Activated CD8-positive, alpha-beta memory T cell treated with anti-CD3 and anti-CD28 coated beads for 36 hours (primary cell): ENCODE measurements at regions not wholly inside any gene's neighbourhood (a gene's known extent, or its start where the extent isn't known, plus 50 kb on each side); places are given as distances from the start of the nearest gene placed in this dataset.

ENCODE experiments used
- CTCF ChIA-PET: fragments of 350-600 bp; sonication (Branson Sonifier 250); formaldehyde crosslinking; loops from one replicate; lab custom pipeline; 2021; ENCODE audit warnings: antibody characterized with exemption; lab: Charles Lee
- POLR2A ChIA-PET: fragments of 350-600 bp; sonication (Branson Sonifier 250); formaldehyde crosslinking; loops from one replicate; lab custom pipeline; 2021; ENCODE audit warnings: antibody characterized with exemption; lab: Charles Lee

DNA sequence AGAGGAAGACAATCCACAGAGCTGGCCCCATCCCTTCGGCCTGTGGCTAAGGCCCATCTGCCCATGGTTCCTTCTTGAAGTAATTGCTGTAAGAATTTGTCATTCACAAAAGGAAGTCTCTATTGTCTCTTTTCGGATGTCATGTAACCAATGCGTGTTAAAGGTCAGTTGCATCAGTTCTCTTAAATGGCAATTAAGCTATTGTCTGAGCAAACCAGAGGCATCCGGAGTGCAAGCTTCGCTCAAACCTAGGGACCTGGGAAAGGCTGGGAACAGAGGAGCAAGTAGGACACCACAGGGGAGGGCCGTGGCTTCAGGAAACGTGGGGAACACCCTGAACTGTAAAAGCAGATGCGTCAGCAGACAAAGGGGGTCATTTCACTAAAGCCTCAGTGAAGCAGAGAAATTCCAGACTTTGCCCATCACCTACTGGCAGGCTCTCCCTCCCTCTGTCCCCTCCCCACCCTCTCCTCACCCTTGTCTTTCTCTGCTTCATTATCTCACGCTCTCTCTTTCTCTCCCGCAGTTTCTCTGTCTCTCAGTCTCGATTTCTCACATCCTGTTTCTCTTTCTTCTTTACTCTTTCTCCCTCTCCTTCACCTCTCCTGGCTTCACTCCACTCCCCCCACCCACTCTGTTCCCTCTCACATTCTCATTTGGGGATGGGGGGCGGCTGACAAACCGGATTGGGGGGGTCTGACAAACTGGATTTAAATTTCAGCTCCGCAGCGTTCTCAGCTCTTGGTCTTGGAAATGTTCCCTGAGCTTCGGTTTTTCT is 204.6 kb upstream of the TNP1 start:
- ChIA-PET POLR2A (no interaction called here), CTCF (interaction anchor here (0.6 kb wide), 1 partner anchor 1291 kb away, joined by 6 read pairs; no protein-coding TSS in a partner anchor)

GRCh38 chr2:217063238-217063755 is 203.4 kb upstream of the TNP1 start:
- ChIA-PET POLR2A (no interaction called here), CTCF (no interaction called here)

DNA sequence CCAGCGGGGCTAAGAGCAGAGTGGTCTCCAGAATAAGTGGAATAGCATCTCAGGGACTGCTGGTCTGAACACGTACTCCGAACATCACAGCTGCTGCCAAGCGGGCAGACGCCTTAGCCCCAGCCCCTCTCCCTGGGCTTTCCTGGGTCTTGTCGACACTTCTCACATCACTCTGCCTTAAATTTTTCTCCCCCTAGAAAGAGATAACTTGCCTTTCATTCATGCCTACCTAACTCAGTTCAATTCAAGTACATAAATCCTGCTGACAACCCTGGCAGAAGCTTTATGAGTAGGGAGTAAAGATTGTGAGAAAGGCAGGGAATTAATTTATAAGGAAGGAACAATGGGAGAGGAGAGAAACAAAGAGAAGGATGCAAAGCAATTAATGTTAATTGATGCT is 202.9 kb upstream of the TNP1 start:
- POLR2A ChIA-PET: no interaction called here
- CTCF ChIA-PET: no interaction called here

- ChIA-PET CTCF (no interaction called here), POLR2A (no interaction called here)
These were observed 202.1 kb upstream of the TNP1 start for GRCh38 chr2:217061916-217062505.

DNA sequence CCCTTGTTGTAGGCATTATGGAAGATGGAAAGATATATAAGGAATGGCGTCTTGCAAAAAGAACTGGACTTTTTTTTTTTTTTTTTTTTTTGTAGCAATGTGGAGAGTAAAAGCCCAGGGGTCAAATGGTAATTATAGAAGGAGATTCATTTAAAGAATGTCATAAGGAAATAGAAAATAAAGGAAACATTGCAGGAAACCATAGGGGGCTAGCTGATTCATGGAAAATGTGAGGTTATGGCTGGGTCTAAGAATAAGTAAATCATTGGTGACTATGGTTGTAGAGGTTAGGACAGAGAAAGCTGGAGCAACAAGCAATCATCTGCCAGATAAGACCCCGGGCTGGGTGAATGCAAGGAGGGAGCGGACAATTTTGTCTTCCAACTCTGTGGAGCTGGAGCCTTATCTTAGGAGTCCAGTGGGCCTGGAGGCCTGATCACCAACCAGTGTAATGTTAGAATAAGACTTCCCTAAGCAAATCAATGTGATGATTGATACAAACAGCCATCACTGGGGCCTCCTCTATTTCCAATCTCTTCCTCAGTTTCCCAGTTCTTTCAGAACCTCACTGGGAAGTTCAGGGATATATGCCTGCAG is 201.2 kb upstream of the TNP1 start:
- CTCF ChIA-PET: no interaction called here
- POLR2A ChIA-PET: no interaction called here

DNA sequence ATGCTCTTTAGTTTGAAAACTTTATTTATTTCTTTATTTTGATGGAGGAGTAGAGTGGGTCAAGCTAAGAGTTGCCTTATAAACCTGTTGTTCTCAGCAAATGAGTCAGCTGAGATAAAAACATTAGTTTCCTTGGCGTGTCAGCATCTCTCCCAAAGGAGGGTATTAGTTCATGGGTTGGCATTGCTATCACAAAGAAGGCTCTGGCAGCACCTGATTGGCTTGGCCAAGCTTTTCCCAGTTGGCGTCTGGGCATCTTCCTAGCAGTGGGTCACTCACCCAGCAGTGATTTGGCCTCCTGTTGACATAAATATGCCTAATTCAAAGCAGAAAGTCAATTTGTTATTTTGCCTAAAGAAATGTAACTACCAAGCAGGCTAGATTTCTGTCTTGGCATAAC is 200.7 kb upstream of the TNP1 start:
- POLR2A ChIA-PET: no interaction called here

DNA sequence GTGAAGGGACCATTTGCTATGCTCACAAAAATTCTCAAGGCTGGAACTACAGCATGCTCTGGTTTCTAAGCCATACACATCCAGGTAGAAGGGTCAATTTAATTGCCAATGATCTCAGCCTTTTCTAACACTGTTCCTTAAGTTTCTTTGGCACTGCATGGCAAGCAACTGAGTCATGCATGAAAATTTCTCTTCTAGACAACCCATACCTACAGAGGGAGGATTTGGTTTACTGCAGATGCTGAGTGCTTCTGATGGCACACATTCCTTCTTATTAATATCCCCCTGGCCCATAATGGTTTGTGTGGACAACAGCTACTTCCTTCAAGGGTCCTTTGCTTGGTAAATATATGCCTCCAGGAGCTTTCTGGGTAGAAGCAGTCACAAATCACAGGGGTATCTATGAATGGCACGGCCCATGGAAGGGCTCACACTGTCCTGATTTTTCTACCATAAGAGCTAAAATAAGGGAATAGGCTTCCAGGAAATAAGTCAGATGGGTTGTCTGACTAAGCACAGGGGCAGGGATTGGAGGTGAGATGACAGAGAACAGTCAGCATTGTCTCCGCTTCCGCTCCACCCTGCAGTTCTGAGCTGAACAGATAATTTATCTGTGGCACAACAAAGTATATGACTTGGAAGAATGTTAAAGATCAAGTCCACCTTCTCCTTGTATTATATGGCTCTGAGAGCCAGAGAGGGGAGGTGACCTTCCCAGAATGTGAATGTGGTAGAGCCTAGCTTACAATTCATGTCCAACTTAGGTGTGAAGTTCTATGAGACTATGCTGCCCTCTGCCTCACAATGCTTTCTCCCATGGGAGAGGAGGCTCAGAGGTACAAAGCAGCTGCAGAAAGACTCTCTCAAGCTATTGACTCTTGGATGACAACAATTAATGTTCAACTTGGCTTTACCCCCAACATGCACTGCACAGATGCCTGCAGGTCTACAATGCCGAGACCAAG is 199.2 kb upstream of the TNP1 start:
- CTCF ChIA-PET: no interaction called here

More for the DNA sequence above, 200.7 kb upstream of the TNP1 start:
- CTCF ChIA-PET: no interaction called here

DNA sequence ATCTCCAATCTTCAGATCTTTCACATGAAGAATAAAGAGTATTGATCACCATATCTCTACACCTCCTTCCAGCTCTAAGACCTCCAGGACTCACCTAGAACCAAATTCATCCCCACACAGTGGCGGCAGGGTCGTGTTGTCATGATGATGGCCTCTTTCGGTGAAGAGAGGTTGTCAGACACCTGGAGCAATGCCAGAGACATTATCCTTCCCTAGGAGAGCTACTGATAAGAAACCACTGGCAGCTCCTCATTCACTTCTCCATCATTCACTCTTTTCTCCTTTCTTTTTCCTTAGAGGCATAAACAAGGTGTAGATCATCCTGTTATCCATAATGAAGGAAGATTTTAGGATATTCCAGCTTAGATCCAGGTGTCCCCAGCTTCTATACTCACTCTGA is 197.9 kb upstream of the TNP1 start:
- CTCF ChIA-PET: no interaction called here
- POLR2A ChIA-PET: no interaction called here

More for the DNA sequence above, 199.2 kb upstream of the TNP1 start:
- POLR2A ChIA-PET: no interaction called here

DNA sequence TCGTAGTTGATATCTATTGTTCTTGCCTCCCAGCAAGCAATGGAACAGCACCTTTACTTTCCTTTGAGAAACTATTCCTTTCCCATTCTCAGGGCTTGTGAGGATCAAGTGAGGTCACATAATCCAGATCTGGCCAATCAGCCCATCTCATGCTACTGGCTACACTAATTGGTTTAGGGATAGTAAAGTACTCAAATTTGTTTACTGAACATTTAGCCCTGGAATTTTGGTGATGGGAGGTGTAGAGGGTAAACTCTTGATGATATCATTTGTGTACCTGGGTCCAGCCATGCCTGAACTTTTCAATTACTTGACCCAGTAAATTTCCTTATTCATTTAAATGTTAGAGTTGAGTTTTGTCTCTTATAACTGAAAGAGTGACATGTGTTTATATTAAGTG is 195.8 kb upstream of the TNP1 start:
- ChIA-PET POLR2A (no interaction called here), CTCF (no interaction called here)

- POLR2A ChIA-PET: no interaction called here
These were observed 194.9 kb upstream of the TNP1 start for GRCh38 chr2:217054791-217055190.

GRCh38 chr2:217052856-217053577 is 193.2 kb upstream of the TNP1 start:
- ChIA-PET CTCF (no interaction called here), POLR2A (no interaction called here)

More at GRCh38 chr2:217054791-217055190, 194.9 kb upstream of the TNP1 start:
- CTCF ChIA-PET: no interaction called here

DNA sequence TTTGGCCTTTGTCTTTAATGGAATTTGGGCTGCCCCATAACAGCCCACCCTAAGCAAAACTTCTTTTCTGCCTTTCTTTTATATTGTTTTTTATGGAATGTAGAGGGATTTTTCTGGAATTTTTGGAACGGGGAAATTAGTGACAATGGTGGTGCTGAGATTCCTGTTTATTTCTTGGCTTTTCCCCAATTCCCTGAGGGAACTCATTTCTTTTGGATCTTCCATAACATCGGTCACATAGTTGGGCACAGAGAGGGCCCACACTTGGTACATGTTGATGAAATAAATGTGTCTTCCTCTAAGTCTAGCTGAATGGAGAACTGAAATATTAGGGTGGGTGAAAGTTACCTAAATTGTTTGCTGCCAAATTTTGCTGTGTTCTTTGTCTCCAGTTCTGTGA is 191.6 kb upstream of the TNP1 start:
- ChIA-PET POLR2A (no interaction called here), CTCF (no interaction called here)

- CTCF ChIA-PET: interaction anchor here (0.7 kb wide), 1 partner anchor 281 kb away, joined by 3 read pairs; no protein-coding TSS in a partner anchor
These were observed 190.1 kb upstream of the TNP1 start for GRCh38 chr2:217049956-217050355.

GRCh38 chr2:217049422-217049821 is 189.6 kb upstream of the TNP1 start:
- POLR2A ChIA-PET: no interaction called here
- CTCF ChIA-PET: interaction anchor here (0.7 kb wide), 1 partner anchor 280 kb away, joined by 3 read pairs; no protein-coding TSS in a partner anchor

More at GRCh38 chr2:217049956-217050355, 190.1 kb upstream of the TNP1 start:
- POLR2A ChIA-PET: no interaction called here

DNA sequence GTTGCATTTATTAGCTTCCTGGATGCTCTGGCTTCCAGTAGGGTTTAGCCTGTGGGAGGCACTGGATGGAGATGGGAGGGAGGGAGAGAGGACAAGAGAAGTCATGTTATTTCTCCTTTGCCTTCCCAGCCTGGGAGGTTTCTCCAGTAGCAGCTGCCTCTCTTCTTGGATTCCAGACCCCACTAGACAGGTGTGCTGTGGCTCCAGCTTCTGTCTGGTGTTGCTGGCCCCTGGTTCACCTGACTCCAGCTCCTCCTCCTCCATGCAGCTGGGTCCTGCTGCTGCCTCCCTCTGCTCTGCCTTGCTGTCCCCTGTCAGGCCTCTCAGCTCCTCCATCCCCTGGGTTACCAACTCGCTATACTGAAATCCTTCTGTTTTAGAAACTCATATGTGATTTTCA is 188.9 kb upstream of the TNP1 start:
- POLR2A ChIA-PET: no interaction called here
- CTCF ChIA-PET: no interaction called here

DNA sequence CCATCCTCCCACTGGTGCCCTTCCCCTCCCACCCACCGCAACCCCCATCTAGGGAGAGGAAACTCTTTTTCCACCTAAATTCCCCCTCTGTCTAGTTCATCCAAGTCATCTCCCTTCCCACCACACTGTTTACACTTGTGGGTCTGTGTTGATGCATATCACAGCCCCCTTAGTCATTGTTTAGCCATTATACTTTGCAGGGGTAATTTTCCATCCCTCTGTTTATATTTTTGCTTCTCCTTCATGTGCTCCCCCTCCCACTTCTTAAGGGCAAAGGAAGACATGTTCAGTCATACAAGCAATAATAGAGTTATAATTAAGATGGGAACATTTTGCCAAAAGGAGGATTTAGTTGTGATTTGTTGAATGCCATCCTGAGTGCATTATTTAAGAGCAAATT is 187.8 kb upstream of the TNP1 start:
- POLR2A ChIA-PET: no interaction called here
- CTCF ChIA-PET: no interaction called here

DNA sequence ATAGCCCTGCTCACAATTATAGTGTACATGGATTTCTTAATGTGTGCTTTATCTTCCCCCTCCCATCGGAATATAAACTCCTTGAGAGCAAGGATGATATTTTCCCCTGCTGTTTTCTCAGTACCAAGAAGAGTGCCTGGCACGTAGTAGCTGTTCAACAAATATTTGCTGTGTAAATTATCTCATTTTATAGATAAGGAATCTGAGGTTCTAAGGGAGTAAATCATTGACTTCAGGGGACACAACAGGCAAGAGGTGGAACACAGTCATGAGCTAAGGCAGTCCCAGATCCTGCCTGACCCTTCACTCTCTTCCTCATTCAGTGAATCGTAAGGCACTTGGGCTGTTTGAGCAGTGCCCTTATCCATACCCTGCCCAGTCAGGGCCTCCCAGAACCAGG is 187.3 kb upstream of the TNP1 start:
- POLR2A ChIA-PET: no interaction called here
- CTCF ChIA-PET: no interaction called here

DNA sequence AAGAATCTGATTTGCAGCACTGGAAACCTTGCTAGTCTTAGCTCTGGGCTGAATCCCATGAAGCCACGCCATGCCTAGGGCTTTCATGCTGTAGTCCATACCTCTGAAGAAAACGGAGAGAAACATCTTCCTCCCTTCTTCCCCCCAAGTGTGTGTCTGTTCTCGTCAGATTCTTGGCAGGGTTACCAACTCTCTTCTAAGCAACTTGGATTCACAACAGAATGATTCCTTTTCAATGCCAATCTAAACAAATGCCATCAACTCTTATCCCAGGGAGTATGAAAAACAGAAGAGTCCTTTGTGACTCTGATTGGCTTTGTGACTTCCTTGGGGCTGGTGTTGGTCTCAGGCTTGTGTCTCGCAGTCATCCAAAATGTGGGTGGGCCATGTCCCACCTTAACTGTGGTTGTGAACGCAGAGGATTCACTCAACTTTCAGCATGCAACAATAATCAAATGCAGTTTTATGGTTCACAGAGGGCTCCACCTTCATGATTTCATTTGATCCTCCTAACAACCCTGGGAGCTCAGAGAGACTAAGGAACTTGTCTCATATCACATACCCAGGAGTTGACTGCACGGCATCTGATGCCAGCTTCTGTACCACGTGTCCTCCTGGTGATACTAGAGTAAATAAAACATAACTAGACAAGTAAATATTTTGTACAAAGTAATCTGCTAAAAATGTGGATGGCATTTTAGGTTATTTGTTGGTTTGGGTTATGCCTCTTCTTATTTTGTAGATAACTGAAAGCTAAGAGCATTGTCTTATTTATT is 186.0 kb upstream of the TNP1 start:
- ChIA-PET CTCF (no interaction called here), POLR2A (no interaction called here)
